ENCODE measurements at regions not wholly inside any gene's neighbourhood (a gene's known extent, or its start where the extent isn't known, plus 50 kb on each side); places are given as distances from the start of the nearest gene placed in this dataset.
"Not testable (repeated sequence)": the region's sequence is repeated elsewhere in the genome, so short reads cannot be mapped to it uniquely, and the experiment has no call there.

DNA sequence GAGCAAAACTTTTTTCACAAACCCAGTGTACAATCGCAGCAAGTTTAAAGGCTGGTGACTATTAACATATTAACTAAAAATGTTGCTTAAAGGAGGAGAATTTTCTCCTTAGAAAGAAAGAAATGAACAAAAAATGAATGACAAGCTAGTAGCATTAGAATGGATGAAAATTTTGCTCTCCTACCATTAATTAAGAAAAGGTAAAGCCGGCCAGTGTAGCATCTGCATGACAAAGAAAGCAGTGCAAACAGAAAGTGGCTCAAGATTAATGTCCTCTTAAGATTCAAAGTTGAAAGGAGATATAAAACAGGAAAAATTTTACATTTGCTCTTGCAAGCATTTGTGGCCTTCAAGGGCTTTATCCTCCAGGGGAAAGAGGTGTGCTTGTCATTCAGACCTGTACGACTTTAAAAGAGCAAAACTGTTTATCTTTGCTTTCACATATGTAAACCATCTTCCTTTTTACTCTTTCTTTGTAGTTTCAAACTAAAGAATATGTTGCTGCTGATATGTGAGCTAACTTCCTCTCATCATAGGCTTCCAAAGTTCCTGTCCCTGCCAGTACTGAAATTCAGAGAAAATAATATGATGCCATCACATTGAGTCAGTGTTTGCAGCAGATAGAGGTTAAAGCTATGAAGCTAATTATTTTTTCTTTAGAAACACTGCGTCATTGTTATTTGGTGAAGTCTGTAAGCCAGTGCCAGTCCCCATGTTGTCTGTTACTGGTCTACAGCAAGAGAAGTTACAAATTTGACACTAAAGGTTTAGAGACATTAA lies 439.1 kb upstream of the GRM7 start:
- Histone ChIP-seq H3K27me3 (ENCODE audit: insufficient read depth, low read length) (no peaks in the 10 kb centered on the region), H2AFZ (ENCODE audit: low read depth, low read length) (no peak overlapping the region), H3K9me3 (ENCODE audit: insufficient read depth, low read depth, low read length) (no peaks in the 10 kb centered on the region), H3K36me3 (ENCODE audit: insufficient read depth, low read length) (no peaks in the 10 kb centered on the region), H3K4me3 (ENCODE audit: insufficient read depth, low read depth, low read length) (no peak overlapping the region), H3K79me2 (ENCODE audit: insufficient read depth, low read length) (no peaks in the 10 kb centered on the region), H3K27ac (ENCODE audit: low read depth, low read length) (no peak overlapping the region), H4K20me1 (ENCODE audit: insufficient read depth, low read length) (no peaks in the 10 kb centered on the region), H3K9ac (ENCODE audit: low read length) (no peak overlapping the region), H3K4me2 (ENCODE audit: low read length) (no peak overlapping the region), H3K4me1 (ENCODE audit: insufficient read depth, low read length) (no peaks in the 10 kb centered on the region)
- DNase-seq (ENCODE audit: low read depth): no peak
- Mint-ChIP-seq H3K27ac (ENCODE audit: unreplicated experiment) (no peak overlapping the region), H3K4me3 (ENCODE audit: unreplicated experiment) (no peak overlapping the region), H3K27me3 (ENCODE audit: low read depth, unreplicated experiment) (no peaks in the 10 kb centered on the region), H3K4me1 (ENCODE audit: low read depth, unreplicated experiment) (no peaks in the 10 kb centered on the region), H3K9me3 (ENCODE audit: unreplicated experiment) (peaks cover 14% of the 10 kb centered on the region), H3K36me3 (ENCODE audit: low read depth, unreplicated experiment) (no peaks in the 10 kb centered on the region)
- TF ChIP-seq, protein P1, sequence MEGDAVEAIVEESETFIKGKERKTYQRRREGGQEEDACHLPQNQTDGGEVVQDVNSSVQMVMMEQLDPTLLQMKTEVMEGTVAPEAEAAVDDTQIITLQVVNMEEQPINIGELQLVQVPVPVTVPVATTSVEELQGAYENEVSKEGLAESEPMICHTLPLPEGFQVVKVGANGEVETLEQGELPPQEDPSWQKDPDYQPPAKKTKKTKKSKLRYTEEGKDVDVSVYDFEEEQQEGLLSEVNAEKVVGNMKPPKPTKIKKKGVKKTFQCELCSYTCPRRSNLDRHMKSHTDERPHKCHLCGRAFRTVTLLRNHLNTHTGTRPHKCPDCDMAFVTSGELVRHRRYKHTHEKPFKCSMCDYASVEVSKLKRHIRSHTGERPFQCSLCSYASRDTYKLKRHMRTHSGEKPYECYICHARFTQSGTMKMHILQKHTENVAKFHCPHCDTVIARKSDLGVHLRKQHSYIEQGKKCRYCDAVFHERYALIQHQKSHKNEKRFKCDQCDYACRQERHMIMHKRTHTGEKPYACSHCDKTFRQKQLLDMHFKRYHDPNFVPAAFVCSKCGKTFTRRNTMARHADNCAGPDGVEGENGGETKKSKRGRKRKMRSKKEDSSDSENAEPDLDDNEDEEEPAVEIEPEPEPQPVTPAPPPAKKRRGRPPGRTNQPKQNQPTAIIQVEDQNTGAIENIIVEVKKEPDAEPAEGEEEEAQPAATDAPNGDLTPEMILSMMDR (IDR thresholded peaks at IDR 0.05; ENCODE audit: insufficient read depth, low read depth, low read length): no peak
- no peak for TF ChIP-seq EZH2 (IDR thresholded peaks at IDR 0.05; ENCODE audit: insufficient read depth, low read length)
- FAIRE-seq: no peak

DNA sequence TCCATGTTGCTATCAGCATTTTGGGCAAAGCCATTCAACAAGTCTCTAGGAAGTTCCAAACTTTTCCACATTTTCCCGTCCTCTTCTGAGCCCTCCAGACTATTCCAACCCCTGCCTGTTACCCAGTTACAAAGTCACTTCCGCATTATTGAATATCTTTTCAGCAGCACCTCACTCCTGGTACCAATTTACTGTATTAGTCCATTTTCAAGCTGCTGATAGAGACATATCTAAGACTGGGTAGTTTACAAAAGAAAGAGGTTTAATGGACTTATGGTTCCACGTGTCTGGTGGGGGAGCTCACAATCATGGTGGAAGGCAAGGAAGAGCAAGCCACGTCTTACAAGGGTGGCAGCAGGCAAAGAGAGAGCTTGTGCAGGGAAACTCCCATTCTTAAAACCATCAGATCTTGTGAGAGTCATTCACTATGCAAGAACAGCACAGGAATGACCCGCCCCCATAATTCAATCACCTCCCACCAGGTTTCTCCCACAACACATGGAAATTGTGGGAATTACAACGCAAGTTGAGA lies 435.6 kb upstream of the GRM7 start:
- Histone ChIP-seq H3K9me3 (ENCODE audit: insufficient read depth, low read depth, low read length) (no peaks in the 10 kb centered on the region), H3K27ac (ENCODE audit: low read depth, low read length) (no peak overlapping the region), H3K9ac (ENCODE audit: low read length) (no peak overlapping the region), H3K27me3 (ENCODE audit: insufficient read depth, low read length) (no peaks in the 10 kb centered on the region), H3K4me3 (ENCODE audit: insufficient read depth, low read depth, low read length) (no peak overlapping the region), H3K4me1 (ENCODE audit: insufficient read depth, low read length) (no peaks in the 10 kb centered on the region), H2AFZ (ENCODE audit: low read depth, low read length) (no peak overlapping the region), H3K79me2 (ENCODE audit: insufficient read depth, low read length) (no peaks in the 10 kb centered on the region), H3K36me3 (ENCODE audit: insufficient read depth, low read length) (no peaks in the 10 kb centered on the region), H3K4me2 (ENCODE audit: low read length) (no peak overlapping the region), H4K20me1 (ENCODE audit: insufficient read depth, low read length) (no peaks in the 10 kb centered on the region)
- Mint-ChIP-seq H3K4me3 (ENCODE audit: unreplicated experiment) (no peak overlapping the region), H3K36me3 (ENCODE audit: low read depth, unreplicated experiment) (no peaks in the 10 kb centered on the region), H3K27ac (ENCODE audit: unreplicated experiment) (no peak overlapping the region), H3K4me1 (ENCODE audit: low read depth, unreplicated experiment) (no peaks in the 10 kb centered on the region), H3K9me3 (ENCODE audit: unreplicated experiment) (peaks cover 14% of the 10 kb centered on the region), H3K27me3 (ENCODE audit: low read depth, unreplicated experiment) (no peaks in the 10 kb centered on the region)
- FAIRE-seq (no peak), DNase-seq (ENCODE audit: low read depth) (no peak)
- TF ChIP-seq, protein P1 (IDR thresholded peaks at IDR 0.05; ENCODE audit: insufficient read depth, low read depth, low read length): no peak

DNA sequence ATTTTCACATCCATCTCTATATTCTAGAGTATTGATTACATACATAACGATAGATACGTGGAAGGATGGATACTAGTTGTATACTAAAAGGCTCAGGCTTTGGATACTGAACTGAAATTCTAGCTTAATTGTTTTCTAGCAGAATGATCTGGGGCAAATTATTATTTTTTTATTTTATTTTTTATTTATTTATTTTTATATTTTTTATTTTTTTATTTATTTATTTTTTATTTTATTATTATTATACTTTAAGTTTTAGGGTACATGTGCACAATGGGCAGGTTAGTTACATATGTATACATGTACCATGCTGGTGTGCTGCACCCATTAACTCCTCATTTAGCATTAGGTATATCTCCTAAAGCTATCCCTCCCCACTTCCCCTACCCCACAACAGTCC lies 432.6 kb upstream of the GRM7 start:
- not testable (repeated sequence) for H3K4me1 ChIP-seq (ENCODE audit: insufficient read depth, low read length); H3K27ac ChIP-seq (ENCODE audit: low read depth, low read length); H3K36me3 Mint-ChIP-seq (ENCODE audit: low read depth, unreplicated experiment); H3K4me3 ChIP-seq (ENCODE audit: insufficient read depth, low read depth, low read length); H3K4me1 Mint-ChIP-seq (ENCODE audit: low read depth, unreplicated experiment); H3K9me3 ChIP-seq (ENCODE audit: insufficient read depth, low read depth, low read length); H2AFZ ChIP-seq (ENCODE audit: low read depth, low read length); H3K27me3 Mint-ChIP-seq (ENCODE audit: low read depth, unreplicated experiment); H3K4me3 Mint-ChIP-seq (ENCODE audit: unreplicated experiment); H3K79me2 ChIP-seq (ENCODE audit: insufficient read depth, low read length); H3K27ac Mint-ChIP-seq (ENCODE audit: unreplicated experiment); H3K4me2 ChIP-seq (ENCODE audit: low read length); H3K36me3 ChIP-seq (ENCODE audit: insufficient read depth, low read length); FAIRE-seq; H4K20me1 ChIP-seq (ENCODE audit: insufficient read depth, low read length); DNase-seq (ENCODE audit: low read depth); H3K9ac ChIP-seq (ENCODE audit: low read length); H3K27me3 ChIP-seq (ENCODE audit: insufficient read depth, low read length)
- peaks cover 14% of the 10 kb centered on the region for H3K9me3 Mint-ChIP-seq (ENCODE audit: unreplicated experiment)
